Heart left ventricle (tissue), 16 donors: ENCODE measurements at regions not wholly inside any gene's neighbourhood (a gene's known extent, or its start where the extent isn't known, plus 50 kb on each side); places are given as distances from the start of the nearest gene placed in this dataset.

Source experiments
- ATAC-seq, 4 donors: fragments of 200-7000 bp; cut with Tn5 transposase; one replicate each; pipeline ENCODE4 v1.9.1; 2020 to 2022; ENCODE audit warnings: moderate library complexity in 4 of 4, mild to moderate bottlenecking in 3 of 4, moderate number of reproducible peaks in 1 of 4
- DNase-seq, 5 donors: peaks; one replicate each; pipeline ENCODE4 v3.0.0-alpha.2; 2020
- H3K27ac ChIP-seq, 12 donors: fragments of 200-600 bp; sonication (generic) in 4 of 12; one replicate each; pipeline versions ENCODE4 v1.5.0 to v1.8.0; 2016 to 2022; ENCODE audit warnings: mild to moderate bottlenecking in 2 of 12
- H3K27me3 ChIP-seq, 9 donors: fragments of 200-600 bp; sonication (generic) in 2 of 9; one replicate each; pipeline versions ENCODE4 v1.5.1 to v1.8.0; 2016 to 2022; ENCODE audit warnings: mild to moderate bottlenecking in 3 of 9
- H3K36me3 ChIP-seq, 9 donors: fragments of 200-600 bp; sonication (generic) in 2 of 9; one replicate each; pipeline versions ENCODE4 v1.5.0 to v1.8.0; 2018 to 2022; ENCODE audit warnings: mild to moderate bottlenecking in 2 of 9
- H3K4me1 ChIP-seq, 12 donors: fragments of 200-600 bp; sonication (generic) in 4 of 12; one replicate each; pipeline versions ENCODE4 v1.5.0 to v1.8.0; 2016 to 2022; ENCODE audit warnings: mild to moderate bottlenecking in 3 of 12
- H3K4me3 ChIP-seq, 12 donors: fragments of 200-600 bp; sonication (generic) in 4 of 12; one replicate each; pipeline versions ENCODE4 v1.5.0 to v1.8.0; 2017 to 2022; ENCODE audit warnings: mild to moderate bottlenecking in 9 of 12, moderate library complexity in 4 of 12
- H3K9me3 ChIP-seq, 12 donors: fragments of 200-600 bp; sonication (generic) in 4 of 12; one replicate each; pipeline versions ENCODE4 v1.5.0 to v1.8.0; 2016 to 2022; ENCODE audit warnings: mild to moderate bottlenecking in 1 of 12
- POLR2A ChIP-seq, 2 donors: fragments of 450-650 bp; IDR thresholded peaks; one replicate each; pipeline ENCODE4 v1.6.1; 2017; ENCODE audit warnings: antibody characterized with exemption in 2 of 2, mild to moderate bottlenecking in 2 of 2, moderate library complexity in 2 of 2
- WGBS, 4 donors: extraction: QIAGEN DNeasy Blood & Tissue Kit in 2 of 4; methylation state at CpG; one replicate each; pipeline versions ENCODE4 v1.1.5 to v1.1.7; 2013 to 2018; 5-methylcytosine and 5-hydroxymethylcytosine counted together
- intact Hi-C, 10 donors: fragments of 100-400 bp; cut with DNase I; formaldehyde crosslinking; loops; one replicate each; pipeline versions ENCODE4 v1.11.1 to v1.14.2; 2022
- TF ChIP-seq, protein P1 (sequence below), 12 donors: fragments of 200-600 bp; sonication (generic) in 4 of 12; IDR thresholded peaks; one replicate each; pipeline versions ENCODE4 v1.5.0 to v1.8.0; 2018 to 2022; ENCODE audit warnings: antibody characterized with exemption in 12 of 12, mild to moderate bottlenecking in 5 of 12
- donor health status: ischemic (EF 13 %, LVEDD 7.1; RV severe dilation, severe dysfunction).
- donor health status: healthy with polysubstance abuse.
- donor health status: DM: no; HTN: yes; CAD: no.
- donor health status: DM: no; HTN: no; CAD: no.
- donor health status: ischemic (EF 25% LVEDD 6.9; RV normal size, moderate dysfunction).
- donor health status: ischemic (EF 25% LVEDD 5.7; RV mildly dilated, moderate dysfunction).
- donor health status: healthy.
- donor health status: DM: yes; HTN: yes; CAD: no.
- donor health status: ischemic (EF 35%, LVEDD 5.7; RV mildly dilated, moderate dysfunction).
- donor health status: nonischemic (EF 11% LVEDD 7.7; RV severe dilation, severe dysfunction).
- donor health status: DM: yes; HTN: yes; CAD: no.
- donor health status: PGD.
- donor health status: ischemic (EF 29% LVEDD 5.4; RV normal size, mild dysfunction).
- donor health status: nonischemic (EF 23%, LVEDD 6.1; RV moderate dilation, normal function).

DNA sequence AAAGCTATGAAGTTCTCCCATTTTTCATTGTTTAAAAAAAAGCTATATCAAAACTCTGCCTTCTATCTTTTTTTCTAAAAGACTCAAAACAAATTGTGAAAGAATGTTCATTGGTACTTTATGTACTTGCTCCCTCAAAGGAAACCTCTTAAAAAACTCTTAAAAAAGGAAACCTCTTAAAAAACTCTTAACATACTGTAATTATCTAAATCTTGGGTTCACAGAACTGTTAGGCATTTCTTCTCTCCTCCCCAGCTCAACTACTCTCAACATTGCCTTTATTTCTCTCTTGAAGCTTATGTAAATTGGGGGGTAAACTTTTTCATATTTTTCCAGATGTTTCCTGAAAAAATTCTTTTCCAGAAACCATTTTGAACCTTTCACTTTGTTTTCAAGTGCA is 330.5 kb upstream of the SLC39A10 start:
- no peak for ATAC-seq
- Histone ChIP-seq H3K4me3 (no peak overlapping the region), H3K4me1 (no peaks in the 10 kb centered on the region), H3K27me3 (no peaks in the 10 kb centered on the region), H3K9me3 (peaks cover 0 to 6% (median 0%) of the 10 kb centered on the region in 12 donors), H3K27ac (no peak overlapping the region), H3K36me3 (no peaks in the 10 kb centered on the region)
- TF ChIP-seq, protein P1, sequence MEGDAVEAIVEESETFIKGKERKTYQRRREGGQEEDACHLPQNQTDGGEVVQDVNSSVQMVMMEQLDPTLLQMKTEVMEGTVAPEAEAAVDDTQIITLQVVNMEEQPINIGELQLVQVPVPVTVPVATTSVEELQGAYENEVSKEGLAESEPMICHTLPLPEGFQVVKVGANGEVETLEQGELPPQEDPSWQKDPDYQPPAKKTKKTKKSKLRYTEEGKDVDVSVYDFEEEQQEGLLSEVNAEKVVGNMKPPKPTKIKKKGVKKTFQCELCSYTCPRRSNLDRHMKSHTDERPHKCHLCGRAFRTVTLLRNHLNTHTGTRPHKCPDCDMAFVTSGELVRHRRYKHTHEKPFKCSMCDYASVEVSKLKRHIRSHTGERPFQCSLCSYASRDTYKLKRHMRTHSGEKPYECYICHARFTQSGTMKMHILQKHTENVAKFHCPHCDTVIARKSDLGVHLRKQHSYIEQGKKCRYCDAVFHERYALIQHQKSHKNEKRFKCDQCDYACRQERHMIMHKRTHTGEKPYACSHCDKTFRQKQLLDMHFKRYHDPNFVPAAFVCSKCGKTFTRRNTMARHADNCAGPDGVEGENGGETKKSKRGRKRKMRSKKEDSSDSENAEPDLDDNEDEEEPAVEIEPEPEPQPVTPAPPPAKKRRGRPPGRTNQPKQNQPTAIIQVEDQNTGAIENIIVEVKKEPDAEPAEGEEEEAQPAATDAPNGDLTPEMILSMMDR (IDR thresholded peaks at IDR 0.05) = no peak
- TF ChIP-seq POLR2A (IDR thresholded peaks at IDR 0.05) = no peak
- no peak for DNase-seq
- intact Hi-C loops = no loop called here

DNA sequence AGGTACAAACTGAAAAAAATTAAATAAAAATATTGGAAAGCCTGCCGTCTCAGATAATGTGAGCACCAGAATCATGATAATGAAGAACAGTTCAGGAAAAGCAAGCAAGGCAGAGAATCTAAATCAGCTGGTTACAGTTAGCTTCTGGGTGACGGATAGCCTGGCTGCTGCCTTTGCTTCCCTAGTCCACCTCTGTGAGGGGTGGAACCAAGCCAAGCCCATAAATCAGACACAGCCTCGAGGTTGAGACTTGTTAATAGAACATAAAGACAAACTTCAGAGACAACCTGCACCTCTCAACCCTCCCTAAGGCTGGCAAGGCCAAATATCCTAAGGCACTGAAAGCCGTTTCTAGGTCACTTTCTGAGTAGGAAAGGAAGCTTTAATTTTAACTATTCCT is 334.7 kb upstream of the SLC39A10 start:
- no peak overlapping the region for H3K4me3 ChIP-seq

DNA sequence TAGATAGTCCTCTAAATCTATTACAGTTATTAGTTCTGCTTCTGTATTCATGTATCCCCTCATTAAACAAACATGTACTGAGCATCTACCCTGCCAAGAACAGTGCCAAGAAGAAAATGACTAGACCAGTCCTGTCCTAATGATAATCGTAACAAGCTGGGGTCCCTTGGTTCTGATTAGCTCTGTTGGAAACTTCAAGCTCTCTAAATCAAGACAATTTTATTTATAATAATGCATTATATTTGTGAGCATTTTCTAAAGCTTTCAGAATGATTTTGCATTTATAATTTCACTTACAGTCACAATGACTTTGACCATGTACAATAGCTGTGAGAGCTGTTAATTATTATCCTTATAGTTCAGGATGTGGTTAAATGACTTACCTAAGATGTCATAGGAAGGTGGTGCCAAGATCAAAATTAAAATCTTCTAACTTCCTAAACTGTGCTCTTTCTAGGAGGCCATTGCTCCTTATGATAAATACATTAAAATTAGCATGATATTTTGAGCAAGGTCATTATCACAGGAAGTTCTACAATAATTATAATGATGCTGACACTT is 336.5 kb upstream of the SLC39A10 start:
- Histone ChIP-seq H3K9me3 (peaks cover 0 to 6% (median 0%) of the 10 kb centered on the region in 12 donors), H3K4me3 (no peak overlapping the region), H3K36me3 (no peaks in the 10 kb centered on the region), H3K27me3 (no peaks in the 10 kb centered on the region), H3K27ac (no peak overlapping the region), H3K4me1 (no peaks in the 10 kb centered on the region)
- TF ChIP-seq POLR2A (IDR thresholded peaks at IDR 0.05) = no peak
- TF ChIP-seq, protein P1 (IDR thresholded peaks at IDR 0.05) = no peak
- DNase-seq (no peak), ATAC-seq (no peak)
- intact Hi-C loops = no loop called here
- WGBS, 4 donors = 34 to 69% (median 49%) methylated on average over 1 of the region's 1 CpG

More for the DNA sequence above, 334.7 kb upstream of the SLC39A10 start:
- DNase-seq = no peak
- no peaks in the 10 kb centered on the region for H3K4me1 ChIP-seq
- intact Hi-C loops = no loop called here
- 39 to 54% (median 45%) methylated on average over 4 of the region's 4 CpGs for WGBS, 4 donors
- no peaks in the 10 kb centered on the region for H3K27me3 ChIP-seq
- H3K27ac ChIP-seq = no peak overlapping the region
- peaks cover 0 to 6% (median 0%) of the 10 kb centered on the region in 12 donors for H3K9me3 ChIP-seq
- ATAC-seq = no peak
- no peaks in the 10 kb centered on the region for H3K36me3 ChIP-seq
- TF ChIP-seq, protein P1 (IDR thresholded peaks at IDR 0.05) = no peak
- TF ChIP-seq POLR2A (IDR thresholded peaks at IDR 0.05) = no peak

DNA sequence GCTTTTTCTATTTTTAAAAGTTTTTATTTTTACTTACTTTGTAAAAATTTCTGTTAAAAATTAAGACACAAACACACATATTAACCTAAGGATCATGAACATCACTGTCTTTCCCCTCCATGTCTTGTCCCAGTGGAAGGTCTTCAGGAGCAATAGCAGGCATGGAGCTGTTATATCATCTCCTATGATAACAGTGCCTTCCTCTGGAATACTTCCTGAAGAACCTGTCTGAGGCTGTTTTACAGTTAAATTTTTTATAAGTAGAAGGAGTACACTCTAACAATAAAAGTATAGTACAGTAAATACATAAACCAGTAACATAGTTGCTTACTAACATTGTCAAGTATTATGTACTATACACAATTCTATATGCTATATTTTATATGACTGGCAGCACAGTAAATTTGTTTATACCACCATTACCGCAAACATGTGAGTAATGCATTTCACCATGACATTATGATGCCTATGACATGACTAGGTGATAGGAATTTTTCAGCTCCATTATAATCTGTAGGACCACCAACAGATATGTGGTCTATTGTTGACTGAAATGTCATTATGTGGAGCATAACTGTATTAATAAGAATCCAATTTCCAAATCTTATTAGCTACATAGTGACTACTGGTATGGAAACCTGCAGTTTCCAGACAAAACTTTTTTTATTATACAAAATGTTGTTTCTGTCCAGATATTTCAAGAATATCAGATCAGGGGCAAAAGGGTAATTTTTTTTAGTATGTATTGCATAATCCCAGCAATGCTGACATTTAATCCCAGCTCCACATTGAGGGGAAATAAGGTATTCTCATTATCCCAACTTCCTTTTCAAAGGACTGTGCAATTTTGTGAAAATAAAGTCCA is 337.2 kb upstream of the SLC39A10 start:
- Histone ChIP-seq H3K4me1 (no peaks in the 10 kb centered on the region), H3K9me3 (peaks cover 0 to 6% (median 0%) of the 10 kb centered on the region in 12 donors), H3K36me3 (no peaks in the 10 kb centered on the region), H3K27me3 (no peaks in the 10 kb centered on the region), H3K4me3 (no peak overlapping the region), H3K27ac (no peak overlapping the region)
- ATAC-seq = no peak
- intact Hi-C loops = no loop called here
- no peak for DNase-seq
- 0 to 72% (median 50%) methylated on average over 1 of the region's 1 CpG for WGBS, 4 donors
- TF ChIP-seq, protein P1 (IDR thresholded peaks at IDR 0.05) = no peak
- TF ChIP-seq POLR2A (IDR thresholded peaks at IDR 0.05) = no peak
